ENCODE measurements at regions not wholly inside any gene's neighbourhood (a gene's known extent, or its start where the extent isn't known, plus 50 kb on each side); places are given as distances from the start of the nearest gene placed in this dataset.

DNA sequence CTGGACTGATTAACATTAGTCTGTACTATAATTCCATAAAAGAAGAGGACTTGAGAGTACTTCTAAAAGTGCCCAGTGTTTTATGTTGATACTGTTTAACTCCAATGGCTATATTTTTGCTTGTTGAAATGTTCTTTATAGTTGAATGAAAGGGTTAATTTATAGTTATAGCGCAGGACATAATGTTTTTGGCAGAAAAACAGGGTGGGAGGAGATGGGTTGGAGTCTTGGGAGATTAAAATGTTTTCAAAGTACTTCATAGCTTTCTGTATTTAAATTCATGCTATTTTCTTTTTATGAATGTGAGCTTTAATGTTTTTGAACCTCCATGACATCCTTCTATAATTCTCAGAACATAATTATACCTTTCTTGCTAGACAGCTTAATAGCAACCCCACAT is 108.2 kb downstream of the CNTN3 start:
- H3K4me1 Mint-ChIP-seq: no peaks in the 10 kb centered on the region
- ChIA-PET CTCF (no interaction called here), POLR2A (no interaction called here)
- H3K27me3 Mint-ChIP-seq (ENCODE audit: low read depth): no peaks in the 10 kb centered on the region
- no peaks in the 10 kb centered on the region for H3K9me3 Mint-ChIP-seq
- H3K27ac Mint-ChIP-seq: no peak overlapping the region
- no peak overlapping the region for H3K4me3 Mint-ChIP-seq
- no peaks in the 10 kb centered on the region for H3K36me3 Mint-ChIP-seq
- ATAC-seq: no peak
- DNase-seq (ENCODE audit: low spot score): no peak
- no peak for TF ChIP-seq JAZF1 (CRISPR knock-in tag; IDR thresholded peaks at IDR 0.05)
- no peak for TF ChIP-seq NFYB (CRISPR knock-in tag; conservative IDR thresholded peaks at IDR 0.05; ENCODE audit: low read depth)
- TF ChIP-seq NR3C1 (CRISPR knock-in tag; conservative IDR thresholded peaks at IDR 0.05; ENCODE audit: low read depth): no peak
- TF ChIP-seq, protein P1, sequence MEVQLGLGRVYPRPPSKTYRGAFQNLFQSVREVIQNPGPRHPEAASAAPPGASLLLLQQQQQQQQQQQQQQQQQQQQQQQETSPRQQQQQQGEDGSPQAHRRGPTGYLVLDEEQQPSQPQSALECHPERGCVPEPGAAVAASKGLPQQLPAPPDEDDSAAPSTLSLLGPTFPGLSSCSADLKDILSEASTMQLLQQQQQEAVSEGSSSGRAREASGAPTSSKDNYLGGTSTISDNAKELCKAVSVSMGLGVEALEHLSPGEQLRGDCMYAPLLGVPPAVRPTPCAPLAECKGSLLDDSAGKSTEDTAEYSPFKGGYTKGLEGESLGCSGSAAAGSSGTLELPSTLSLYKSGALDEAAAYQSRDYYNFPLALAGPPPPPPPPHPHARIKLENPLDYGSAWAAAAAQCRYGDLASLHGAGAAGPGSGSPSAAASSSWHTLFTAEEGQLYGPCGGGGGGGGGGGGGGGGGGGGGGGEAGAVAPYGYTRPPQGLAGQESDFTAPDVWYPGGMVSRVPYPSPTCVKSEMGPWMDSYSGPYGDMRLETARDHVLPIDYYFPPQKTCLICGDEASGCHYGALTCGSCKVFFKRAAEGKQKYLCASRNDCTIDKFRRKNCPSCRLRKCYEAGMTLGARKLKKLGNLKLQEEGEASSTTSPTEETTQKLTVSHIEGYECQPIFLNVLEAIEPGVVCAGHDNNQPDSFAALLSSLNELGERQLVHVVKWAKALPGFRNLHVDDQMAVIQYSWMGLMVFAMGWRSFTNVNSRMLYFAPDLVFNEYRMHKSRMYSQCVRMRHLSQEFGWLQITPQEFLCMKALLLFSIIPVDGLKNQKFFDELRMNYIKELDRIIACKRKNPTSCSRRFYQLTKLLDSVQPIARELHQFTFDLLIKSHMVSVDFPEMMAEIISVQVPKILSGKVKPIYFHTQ (CRISPR knock-in tag; IDR thresholded peaks at IDR 0.05): no peak
- no peak for TF ChIP-seq ZNF317 (CRISPR knock-in tag; IDR thresholded peaks at IDR 0.05; ENCODE audit: borderline replicate concordance, low read depth)
- no peak for TF ChIP-seq IRF2 (CRISPR knock-in tag; IDR thresholded peaks at IDR 0.05; ENCODE audit: borderline replicate concordance, low read depth)
- TF ChIP-seq NR2C2 (CRISPR knock-in tag; IDR thresholded peaks at IDR 0.05): no peak
- TF ChIP-seq HMGXB4 (CRISPR knock-in tag; IDR thresholded peaks at IDR 0.05): no peak
- TF ChIP-seq SOX15 (CRISPR knock-in tag; IDR thresholded peaks at IDR 0.05): no peak
- TF ChIP-seq, protein P2, sequence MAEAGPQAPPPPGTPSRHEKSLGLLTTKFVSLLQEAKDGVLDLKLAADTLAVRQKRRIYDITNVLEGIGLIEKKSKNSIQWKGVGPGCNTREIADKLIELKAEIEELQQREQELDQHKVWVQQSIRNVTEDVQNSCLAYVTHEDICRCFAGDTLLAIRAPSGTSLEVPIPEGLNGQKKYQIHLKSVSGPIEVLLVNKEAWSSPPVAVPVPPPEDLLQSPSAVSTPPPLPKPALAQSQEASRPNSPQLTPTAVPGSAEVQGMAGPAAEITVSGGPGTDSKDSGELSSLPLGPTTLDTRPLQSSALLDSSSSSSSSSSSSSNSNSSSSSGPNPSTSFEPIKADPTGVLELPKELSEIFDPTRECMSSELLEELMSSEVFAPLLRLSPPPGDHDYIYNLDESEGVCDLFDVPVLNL (CRISPR knock-in tag; IDR thresholded peaks at IDR 0.05; ENCODE audit: borderline replicate concordance, low read depth): no peak
- TF ChIP-seq RELA (CRISPR knock-in tag; IDR thresholded peaks at IDR 0.05; ENCODE audit: borderline replicate concordance): no peak
- TF ChIP-seq, protein P3, sequence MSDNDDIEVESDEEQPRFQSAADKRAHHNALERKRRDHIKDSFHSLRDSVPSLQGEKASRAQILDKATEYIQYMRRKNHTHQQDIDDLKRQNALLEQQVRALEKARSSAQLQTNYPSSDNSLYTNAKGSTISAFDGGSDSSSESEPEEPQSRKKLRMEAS (CRISPR knock-in tag; IDR thresholded peaks at IDR 0.05): no peak
- TF ChIP-seq, protein P4, sequence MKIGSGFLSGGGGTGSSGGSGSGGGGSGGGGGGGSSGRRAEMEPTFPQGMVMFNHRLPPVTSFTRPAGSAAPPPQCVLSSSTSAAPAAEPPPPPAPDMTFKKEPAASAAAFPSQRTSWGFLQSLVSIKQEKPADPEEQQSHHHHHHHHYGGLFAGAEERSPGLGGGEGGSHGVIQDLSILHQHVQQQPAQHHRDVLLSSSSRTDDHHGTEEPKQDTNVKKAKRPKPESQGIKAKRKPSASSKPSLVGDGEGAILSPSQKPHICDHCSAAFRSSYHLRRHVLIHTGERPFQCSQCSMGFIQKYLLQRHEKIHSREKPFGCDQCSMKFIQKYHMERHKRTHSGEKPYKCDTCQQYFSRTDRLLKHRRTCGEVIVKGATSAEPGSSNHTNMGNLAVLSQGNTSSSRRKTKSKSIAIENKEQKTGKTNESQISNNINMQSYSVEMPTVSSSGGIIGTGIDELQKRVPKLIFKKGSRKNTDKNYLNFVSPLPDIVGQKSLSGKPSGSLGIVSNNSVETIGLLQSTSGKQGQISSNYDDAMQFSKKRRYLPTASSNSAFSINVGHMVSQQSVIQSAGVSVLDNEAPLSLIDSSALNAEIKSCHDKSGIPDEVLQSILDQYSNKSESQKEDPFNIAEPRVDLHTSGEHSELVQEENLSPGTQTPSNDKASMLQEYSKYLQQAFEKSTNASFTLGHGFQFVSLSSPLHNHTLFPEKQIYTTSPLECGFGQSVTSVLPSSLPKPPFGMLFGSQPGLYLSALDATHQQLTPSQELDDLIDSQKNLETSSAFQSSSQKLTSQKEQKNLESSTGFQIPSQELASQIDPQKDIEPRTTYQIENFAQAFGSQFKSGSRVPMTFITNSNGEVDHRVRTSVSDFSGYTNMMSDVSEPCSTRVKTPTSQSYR (CRISPR knock-in tag; IDR thresholded peaks at IDR 0.05): no peak
- no peak for TF ChIP-seq CBFB (CRISPR knock-in tag; IDR thresholded peaks at IDR 0.05; ENCODE audit: low read depth)
- no peak for TF ChIP-seq GRHL2 (CRISPR knock-in tag; IDR thresholded peaks at IDR 0.05; ENCODE audit: insufficient replicate concordance, severe bottlenecking)
- TF ChIP-seq OVOL2 (CRISPR knock-in tag; IDR thresholded peaks at IDR 0.05; ENCODE audit: borderline replicate concordance): no peak
- TF ChIP-seq ZNF396 (CRISPR knock-in tag; IDR thresholded peaks at IDR 0.05; ENCODE audit: borderline replicate concordance): no peak
- TF ChIP-seq JUN (CRISPR knock-in tag; IDR thresholded peaks at IDR 0.05): no peak
- TF ChIP-seq, protein P5, sequence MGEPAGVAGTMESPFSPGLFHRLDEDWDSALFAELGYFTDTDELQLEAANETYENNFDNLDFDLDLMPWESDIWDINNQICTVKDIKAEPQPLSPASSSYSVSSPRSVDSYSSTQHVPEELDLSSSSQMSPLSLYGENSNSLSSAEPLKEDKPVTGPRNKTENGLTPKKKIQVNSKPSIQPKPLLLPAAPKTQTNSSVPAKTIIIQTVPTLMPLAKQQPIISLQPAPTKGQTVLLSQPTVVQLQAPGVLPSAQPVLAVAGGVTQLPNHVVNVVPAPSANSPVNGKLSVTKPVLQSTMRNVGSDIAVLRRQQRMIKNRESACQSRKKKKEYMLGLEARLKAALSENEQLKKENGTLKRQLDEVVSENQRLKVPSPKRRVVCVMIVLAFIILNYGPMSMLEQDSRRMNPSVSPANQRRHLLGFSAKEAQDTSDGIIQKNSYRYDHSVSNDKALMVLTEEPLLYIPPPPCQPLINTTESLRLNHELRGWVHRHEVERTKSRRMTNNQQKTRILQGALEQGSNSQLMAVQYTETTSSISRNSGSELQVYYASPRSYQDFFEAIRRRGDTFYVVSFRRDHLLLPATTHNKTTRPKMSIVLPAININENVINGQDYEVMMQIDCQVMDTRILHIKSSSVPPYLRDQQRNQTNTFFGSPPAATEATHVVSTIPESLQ (CRISPR knock-in tag; IDR thresholded peaks at IDR 0.05): no peak
- no peak for TF ChIP-seq ATF1 (CRISPR knock-in tag; IDR thresholded peaks at IDR 0.05)
